GDM1 (cell line): ENCODE measurements at regions not wholly inside any gene's neighbourhood (a gene's known extent, or its start where the extent isn't known, plus 50 kb on each side); places are given as distances from the start of the nearest gene placed in this dataset.

ENCODE experiments used
- DNase-seq: peaks from one replicate; lab custom pipeline; 2025; lab: John Stamatoyannopoulos, UW

DNA sequence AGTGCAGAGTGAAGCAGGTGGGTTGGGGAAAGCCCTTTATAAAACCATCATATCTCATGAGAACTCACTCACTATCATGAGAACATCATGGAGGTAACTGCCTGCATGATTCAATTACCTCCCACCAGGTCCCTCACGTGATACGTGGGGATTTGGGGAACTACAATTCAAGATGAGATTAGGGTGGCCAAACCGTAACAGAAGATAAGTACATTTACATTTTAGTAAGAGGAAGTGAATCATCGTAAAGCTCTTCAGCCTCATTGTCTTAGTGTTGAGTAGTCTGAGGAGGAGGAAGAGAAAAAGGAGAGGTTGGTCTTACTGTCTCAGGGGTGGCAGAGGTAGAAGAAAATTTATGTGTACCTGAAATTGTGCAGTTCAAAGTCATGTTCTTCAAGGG lies 1053.4 kb upstream of the ADGRL4 start:
- no peak for DNase-seq

DNA sequence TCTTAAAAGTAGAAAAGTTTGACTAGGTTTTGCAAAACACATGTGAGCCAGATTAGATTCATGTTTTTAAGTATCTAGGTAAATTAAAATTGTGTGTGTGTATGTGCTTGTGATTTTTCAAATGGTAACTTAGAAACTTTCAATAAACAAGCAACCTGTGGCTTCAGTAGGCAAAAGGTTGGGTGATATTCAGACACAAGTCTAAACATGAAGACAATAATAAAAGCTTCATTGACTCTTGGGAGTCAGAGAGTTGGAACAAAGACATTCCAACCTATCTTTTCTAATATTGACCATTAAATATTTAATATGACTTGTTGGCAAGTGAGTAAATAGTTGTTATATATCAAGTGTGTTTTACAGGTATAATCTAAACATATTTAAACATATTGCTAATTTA lies 1049.6 kb upstream of the ADGRL4 start:
- DNase-seq = no peak

DNA sequence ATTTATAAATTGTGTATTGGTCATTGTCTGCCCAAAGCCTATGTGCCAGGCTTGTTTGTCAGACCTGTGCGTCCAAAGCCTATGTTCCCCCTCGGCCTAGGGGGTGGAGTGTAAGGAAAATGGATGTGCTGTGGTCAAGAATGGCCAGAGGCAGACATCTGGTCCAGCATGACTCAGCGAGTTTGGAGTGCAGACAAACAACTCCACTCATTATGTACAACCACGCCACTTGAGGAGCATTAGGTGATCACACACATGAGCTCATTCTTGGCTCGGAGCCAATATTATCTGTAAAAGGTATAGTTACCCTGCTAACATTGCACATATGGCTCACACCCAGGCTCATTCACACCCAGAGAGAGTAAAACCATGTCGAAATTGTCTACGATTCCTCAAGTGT lies 1047.6 kb upstream of the ADGRL4 start:
- no peak for DNase-seq

DNA sequence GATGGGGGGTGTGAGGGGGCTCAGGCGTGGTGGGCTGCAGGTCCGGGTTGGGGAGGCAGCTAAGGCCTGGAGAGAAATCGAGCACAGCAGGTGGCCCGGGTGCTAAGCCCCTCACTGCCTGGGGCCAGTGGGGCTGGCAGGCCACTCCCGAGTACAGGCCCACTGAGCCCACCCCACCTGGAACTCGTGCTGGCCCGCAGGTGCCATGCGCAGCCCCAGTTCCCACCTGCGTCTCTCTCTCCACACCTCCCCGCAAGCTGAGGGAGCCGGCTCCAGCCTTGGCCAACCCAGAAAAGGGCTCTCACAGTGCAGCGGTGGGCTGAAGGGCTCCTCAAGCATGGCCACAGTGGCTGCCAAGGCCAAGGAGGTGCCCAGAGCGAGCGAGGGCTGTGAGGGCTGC lies 1047.1 kb upstream of the ADGRL4 start:
- no peak for DNase-seq

DNA sequence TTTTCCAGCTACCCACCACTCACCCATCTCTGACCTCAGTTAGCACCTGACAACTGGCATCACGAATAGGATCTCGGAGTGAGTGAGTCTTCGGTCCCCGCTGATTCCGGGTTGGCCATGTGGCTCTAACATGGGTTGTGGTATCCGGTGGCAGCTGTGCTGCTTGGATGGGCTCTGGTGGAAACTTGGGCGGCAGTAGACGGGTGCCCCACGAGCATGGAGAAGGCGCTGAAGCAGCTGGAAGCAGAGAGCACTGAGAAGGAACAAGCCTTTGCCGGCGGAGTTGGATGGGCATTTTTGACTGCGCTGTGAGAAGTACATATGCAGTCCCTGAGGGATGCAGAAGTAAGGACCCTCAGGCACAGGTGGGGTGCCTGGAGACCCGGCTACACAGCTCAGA lies 1044.0 kb upstream of the ADGRL4 start:
- no peak for DNase-seq

DNA sequence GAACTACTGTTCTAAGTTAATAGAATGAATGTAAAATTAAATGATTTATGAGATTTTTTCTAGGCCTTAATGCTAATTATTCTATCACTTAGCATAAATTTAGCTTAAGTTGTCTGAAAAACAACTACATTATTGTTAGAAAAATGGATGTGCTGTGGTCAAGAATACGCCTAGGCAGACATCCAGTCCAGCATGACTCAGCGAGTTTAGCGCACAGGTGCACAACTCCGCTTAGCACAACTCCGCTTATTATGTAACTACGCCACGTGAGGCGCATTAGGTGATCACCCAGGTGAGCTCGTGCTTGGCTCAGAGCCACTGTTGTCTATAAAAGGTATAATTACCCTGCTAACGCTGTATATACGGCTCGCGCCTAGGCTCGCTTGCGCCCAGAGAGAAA lies 1043.6 kb upstream of the ADGRL4 start:
- no peak for DNase-seq

DNA sequence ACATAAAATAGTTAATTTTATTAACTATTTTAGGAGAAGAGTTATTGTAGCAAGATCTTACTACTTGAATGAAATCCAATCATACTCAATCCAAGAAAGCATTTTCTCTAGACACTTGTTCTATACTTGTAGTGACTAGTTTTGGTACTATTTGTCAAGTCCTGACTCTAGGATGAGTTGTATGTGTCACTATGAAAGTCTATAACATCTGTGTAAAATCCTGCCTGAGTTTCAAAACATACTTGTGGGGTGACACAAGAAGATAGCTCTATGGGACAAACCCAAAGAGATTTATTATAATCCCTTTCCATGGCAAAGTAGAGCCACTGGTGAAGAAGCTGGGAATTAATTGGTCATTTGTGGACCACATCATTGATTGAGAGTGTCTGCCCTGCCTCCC lies 1042.2 kb upstream of the ADGRL4 start:
- no peak for DNase-seq

DNA sequence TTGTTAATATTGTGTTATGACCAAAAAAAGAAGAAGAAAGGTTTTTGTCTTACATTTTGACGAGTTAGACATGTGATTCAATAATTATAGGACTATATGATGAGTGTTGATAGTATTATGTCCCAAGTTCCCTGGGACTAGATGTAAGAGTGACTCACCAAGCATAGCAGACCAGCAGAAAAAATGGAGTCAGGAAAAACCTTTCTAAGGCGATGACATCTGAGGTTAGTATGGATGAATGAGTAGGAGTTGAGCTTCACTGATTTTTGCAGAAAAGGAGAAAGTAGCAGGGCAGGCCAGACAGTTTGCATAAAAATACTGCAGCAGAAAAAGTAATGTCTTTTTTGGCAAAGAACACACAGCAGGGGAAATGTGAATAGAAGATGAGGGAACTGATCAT lies 1041.3 kb upstream of the ADGRL4 start:
- no peak for DNase-seq

DNA sequence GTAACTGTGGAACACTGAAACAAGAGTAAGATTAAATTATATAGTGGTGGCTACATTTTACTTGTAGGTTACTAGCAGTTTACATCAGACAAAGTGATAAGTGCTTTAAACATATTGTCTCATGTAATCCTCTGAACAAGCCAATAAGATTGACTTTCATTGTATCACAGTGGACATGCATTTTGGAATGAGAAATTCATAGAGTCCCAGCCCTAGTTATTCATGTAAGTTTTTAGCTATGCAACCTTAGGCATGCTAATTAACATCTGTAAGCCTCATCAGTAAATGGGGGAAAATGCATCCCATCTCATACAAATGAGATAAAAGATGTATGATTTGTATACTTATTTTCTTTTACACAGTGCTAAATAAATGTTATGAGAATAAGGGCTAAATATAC lies 1038.1 kb upstream of the ADGRL4 start:
- DNase-seq = no peak

DNA sequence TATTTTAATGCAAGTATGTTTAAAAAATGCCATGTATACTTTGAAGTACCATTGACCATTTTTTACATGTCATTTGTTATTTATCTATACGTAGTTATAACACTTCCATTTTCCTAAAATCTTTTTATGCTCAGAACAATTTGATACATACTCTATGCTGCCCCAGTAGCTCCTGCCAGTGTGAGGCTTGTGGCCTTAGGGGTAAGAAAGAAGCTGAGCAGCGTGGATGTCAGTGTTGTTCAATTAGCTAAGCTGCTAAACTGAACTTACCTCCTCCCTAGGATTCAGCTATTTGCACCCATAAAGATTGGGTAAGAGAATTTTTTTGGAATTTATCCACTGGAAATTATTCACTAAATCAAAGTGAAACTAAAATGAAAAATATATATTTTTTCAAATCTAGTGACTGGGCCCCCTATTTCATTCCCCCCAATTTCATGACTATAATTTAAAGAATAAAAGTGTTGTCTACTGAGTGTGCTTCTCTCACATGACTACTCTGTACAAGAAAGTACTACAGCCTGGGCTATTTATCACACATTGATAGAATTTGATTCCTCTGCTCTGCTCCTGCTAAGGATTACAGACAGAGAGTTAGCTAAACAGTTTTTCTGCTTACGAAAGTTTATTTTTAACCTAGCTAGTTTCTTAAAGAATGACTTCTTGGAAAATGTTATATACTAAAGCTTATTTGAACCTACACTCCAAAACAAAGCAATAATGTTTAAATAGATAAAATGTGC lies 1030.3 kb upstream of the ADGRL4 start:
- DNase-seq = no peak

DNA sequence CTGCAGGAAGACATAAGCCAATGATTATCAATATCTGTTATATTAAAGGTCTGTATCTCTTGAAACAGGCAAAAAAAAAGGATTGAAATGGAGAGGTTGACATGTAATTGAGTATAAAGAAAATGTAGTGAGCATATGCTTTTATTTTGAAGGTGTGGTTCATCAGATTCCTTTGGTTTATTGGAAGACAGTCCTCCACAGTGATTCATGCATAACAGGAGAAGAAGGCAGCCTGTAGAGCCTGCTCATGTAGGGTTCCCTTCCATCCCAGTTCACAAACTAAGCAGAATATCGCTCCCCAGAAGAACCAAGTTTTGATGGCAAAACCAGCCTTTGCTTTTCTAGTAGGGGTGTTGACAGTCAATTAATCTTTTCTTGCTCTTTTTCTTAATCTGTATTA lies 1016.8 kb upstream of the ADGRL4 start:
- no peak for DNase-seq

DNA sequence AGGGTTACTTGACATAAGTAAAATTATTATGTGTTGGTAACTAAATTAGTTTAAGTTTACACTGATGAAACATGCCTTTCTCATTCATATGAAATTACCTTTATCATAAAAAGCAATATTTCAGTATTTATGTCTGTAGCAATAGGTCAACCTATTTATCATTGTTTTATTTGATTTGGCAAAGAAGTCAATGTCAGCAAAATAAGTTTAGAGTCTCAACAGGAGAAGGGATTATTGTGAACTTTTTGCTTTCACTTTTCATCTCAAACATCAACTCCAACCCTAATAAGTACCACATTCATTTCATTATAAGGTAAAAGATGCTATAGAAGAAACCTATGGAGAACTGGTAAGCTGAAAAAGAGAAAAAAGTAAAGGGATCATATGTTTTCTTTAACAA lies 1015.4 kb upstream of the ADGRL4 start:
- no peak for DNase-seq

DNA sequence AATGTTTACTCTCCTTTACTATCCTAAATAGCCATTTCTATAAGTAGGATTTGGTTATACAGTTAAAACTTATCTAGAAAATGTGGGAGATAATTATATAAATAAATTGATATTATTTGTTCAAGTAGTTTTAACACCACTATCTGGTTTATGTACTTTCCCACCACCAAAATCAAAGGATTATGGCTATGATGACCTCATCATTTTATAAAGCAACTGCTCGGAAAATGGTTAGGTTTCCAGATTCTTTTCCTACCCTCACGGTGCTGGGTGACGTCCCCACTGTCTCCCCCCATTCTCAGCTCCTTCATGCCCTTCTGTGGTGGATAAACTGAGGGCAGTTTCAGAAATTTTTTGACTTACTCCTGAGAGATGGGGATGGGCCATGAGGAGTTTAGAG lies 1011.8 kb upstream of the ADGRL4 start:
- DNase-seq = no peak

DNA sequence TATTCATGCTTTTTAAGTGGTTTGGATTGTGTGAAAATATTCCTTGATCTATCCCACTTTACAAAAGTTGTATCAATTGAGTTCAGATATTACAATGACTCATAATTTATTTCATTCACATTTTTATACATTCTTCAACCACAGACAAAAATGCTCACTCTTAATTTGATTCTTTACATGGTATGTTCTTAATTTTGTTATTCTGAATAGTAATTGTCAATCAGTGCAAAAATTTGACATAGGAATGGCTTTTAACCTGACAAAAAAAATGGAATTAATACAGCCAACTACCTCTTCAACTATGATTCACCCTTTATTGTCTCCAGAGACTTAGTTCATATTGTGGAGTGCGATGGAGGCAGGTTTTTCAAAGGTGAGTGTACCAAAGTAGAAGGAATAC lies 1002.4 kb upstream of the ADGRL4 start:
- DNase-seq = no peak

DNA sequence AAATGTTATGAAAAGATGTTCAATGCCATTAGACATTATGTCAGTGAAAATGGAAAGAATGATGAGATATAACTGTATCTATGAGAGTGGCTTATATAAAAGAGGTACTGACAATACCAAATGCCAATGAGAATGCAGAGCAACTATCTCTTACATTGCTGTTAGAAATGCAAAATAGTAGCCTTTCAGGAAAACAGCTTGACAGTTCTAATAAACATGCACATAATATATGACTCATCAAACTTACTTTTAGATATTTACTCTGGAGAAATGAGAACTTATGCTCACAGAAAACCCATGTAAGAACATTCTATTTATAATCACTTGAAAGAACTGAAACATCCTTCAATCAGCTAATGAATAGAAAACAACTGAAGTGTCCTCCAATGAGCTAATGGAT lies 996.7 kb upstream of the ADGRL4 start:
- DNase-seq = no peak

DNA sequence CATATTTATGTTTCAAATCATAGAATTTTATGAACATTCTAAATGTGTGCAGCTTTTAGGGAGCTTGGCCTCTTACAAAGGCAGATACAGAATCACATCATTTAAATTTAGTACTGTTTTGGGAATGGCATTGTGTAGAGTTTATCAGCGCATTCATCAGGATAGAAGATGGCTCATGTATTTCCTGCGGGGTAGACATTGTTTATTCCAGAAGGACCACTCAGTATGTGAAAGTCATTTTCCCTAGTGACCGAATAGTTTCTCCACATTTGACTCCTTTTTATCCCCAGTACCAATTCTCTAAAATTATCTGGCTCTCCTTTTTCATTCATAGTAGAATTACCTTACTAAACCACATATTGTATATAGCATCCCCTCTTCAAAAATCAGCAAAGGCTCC lies 981.9 kb upstream of the ADGRL4 start:
- DNase-seq = no peak

DNA sequence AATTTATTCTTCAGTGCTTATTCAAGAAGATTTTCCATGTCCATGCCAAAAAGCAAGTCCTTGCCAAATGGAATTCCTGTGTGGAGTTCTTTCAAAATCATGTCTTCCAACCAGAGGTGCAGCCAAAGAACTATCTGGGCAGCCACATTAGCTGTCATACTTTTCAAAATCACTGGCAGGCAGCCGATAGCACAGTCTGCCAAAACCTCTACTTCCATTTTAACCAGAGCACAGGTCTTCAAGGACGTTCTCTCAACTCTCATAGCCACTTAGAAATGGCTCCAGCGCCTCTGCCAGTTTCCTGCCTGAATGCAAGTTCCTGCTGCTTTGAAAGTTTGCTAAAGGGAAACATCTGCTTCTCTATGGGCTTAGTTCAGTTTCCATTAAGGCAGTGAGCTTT lies 975.7 kb upstream of the ADGRL4 start:
- DNase-seq = no peak

DNA sequence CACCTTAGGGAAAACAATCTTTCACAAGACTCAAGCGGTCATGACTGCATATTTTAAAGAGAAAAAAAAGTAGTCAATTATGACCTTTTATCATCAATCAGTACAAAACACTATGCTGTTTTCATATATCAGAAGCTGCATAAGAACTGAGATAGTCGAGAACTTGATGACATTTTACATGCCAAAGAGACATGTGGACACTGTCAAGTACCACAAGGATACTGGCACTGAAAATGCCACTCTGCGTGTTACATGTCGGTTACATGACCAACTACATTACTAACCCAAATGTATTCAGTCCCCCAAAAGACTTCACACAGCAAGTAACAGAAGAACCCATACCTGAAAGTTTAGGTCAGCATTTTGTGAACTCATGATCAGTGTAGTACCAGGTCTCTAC lies 975.0 kb upstream of the ADGRL4 start:
- no peak for DNase-seq

DNA sequence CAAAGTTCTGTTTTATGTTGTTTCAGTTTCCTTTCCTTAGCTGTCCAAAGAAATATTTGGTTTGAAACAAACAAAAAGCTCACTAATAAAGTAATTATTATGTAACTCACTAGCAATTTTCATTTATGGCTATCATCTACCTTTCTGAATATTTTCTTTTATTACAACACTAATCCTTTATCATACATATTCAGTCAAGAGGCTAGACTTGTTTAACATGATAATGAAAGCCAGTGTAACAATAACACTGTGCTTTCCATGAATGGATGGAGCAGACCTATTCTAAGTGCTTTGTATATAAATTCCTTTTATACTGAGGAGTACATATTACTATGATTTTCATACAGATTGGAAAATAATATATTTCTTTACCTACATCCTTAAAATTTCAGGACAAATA lies 972.8 kb upstream of the ADGRL4 start:
- DNase-seq = no peak

DNA sequence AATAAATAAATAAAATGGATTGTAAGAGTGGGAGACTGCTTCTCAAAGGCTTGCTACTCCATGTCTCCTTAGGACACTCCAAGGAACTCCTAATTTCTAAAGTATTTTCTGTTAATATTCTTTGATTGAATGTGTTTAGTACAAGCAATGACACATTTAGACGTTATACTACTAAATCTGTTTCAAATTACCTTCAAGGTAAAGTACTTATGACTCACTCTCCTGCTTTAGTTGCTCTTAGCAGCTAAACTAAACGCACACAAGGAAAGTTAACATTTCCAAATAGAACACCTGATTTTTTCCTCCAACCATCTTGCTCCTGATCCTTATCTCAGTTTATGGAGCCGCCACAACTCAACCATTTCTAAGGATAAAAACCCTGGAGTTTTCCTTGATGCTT lies 969.8 kb upstream of the ADGRL4 start:
- DNase-seq = no peak

DNA sequence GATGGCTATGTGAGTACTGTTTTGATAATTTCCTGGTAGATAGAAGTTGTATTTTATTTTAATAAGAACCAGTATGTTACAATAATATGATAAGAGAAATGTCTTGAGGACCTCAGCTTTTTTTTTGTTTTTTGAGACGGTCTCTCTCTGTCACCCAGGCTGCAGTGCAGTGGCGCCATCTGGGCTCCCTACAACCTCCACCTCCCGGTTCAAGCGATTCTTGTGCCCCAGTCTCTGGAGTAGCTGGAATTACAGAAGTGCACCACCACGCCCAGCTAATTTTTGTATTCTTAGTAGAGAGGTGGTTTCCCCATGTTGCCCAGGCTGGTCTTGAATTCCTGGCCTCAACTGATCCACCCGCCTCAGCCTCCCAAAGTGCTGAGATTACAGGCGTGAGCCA lies 968.1 kb upstream of the ADGRL4 start:
- DNase-seq = no peak

DNA sequence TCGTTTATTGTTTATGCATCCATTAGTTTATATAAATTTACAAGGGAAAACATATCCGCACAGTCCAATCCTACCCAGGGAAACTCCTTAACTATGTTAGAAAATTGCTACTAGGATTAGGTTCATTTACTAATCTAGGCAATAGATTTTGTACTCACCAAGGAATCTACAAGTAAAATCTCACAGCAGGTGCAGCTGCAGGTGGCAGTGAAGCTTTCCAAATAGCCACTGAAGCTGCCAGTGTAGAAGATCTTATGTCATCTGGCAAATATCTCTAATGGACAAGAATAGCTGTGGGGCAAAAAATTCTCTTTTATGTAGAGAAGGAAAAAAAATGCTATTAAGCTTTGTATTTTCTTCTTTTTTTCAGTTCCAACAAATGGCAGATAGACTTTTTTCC lies 963.4 kb upstream of the ADGRL4 start:
- no peak for DNase-seq

DNA sequence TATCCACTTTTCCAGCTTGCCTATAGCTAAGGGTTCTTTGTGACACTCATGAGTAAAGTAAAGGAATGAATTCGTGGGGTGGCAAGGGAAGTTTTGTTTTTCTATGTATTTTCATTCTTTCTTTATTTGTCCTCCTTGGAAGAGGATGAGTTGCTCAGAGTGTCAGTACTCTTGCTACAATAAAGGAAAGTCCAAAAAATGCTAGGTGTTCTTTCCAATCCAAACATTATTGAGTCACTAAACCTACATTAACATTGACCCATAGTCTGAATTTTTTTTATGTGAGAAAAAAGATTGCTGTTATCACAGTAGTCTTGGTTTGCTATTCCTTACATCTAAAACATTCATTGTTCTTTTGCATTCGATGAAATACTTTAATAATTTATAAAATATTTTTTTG lies 959.9 kb upstream of the ADGRL4 start:
- DNase-seq = no peak

DNA sequence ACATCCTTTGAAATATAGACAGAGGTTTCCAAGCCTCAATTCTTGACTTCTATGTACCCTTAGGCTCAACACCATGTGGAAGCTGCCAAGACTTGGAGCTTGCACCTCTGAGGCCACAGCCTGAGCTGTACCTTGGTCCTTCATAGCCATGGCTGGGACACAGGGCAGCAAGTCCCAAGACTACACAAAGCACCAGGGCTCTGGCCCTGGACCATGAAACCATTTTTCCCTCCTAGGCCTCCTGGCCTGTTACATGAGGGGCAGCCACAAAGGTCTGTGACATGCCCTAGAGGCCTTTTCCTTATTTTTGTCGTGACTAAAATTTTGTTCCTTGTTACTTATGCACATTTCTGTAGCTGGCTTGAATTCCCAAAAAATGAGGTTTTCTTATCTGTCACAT lies 953.1 kb upstream of the ADGRL4 start:
- DNase-seq = no peak

DNA sequence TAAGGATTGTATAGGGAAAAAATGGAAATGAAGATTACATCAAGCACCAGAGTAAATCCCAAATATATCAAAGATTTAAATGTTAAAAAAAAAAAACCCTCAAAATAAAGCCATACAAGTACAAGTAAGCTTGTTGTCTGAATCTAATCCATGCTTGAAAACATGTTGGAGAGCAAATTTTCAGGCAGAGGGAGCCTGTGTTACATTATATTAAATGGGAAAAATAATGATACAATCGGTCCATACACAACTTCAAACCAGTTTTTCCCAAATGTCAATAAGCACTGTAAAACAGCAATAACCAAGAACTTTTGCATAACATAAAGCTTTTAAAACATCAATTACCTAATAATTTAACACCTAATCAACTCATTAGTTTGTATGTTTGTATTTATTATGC lies 949.4 kb upstream of the ADGRL4 start:
- no peak for DNase-seq
